ENCODE measurements at regions not wholly inside any gene's neighbourhood (a gene's known extent, or its start where the extent isn't known, plus 50 kb on each side); places are given as distances from the start of the nearest gene placed in this dataset.

DNA sequence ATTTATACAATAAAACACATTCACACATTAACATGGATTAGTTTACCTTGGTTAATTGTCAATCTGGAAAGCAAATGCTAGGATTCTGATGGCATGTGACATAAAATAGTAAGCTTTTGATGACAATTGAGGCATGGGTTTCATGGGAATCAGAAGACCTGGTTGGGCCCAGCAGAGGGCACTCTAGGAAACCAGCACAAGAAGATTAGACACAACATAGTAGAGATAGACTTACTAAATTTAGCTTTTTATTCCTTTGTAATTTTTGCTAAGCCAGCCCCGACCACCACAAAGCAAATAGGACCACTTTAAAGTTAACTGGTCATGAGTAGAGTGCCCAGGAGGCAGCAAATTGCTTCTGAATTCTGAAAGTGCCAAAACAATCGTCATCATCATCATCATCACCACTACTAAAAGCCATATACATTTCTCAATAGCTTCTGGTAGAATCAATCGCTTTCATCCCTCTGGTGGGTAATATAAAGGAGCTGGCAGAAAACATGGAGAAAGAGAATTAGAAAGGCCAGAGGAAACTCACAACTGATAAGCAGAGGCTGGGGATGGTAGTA is 163.2 kb downstream of the ARRDC3 start:
- peaks cover 23% of the 10 kb centered on the region for H3K4me1 ChIP-seq (replicated peaks; ENCODE audit: insufficient read depth)
- no peak overlapping the region for H3K4me3 ChIP-seq
- TF ChIP-seq, protein P1, sequence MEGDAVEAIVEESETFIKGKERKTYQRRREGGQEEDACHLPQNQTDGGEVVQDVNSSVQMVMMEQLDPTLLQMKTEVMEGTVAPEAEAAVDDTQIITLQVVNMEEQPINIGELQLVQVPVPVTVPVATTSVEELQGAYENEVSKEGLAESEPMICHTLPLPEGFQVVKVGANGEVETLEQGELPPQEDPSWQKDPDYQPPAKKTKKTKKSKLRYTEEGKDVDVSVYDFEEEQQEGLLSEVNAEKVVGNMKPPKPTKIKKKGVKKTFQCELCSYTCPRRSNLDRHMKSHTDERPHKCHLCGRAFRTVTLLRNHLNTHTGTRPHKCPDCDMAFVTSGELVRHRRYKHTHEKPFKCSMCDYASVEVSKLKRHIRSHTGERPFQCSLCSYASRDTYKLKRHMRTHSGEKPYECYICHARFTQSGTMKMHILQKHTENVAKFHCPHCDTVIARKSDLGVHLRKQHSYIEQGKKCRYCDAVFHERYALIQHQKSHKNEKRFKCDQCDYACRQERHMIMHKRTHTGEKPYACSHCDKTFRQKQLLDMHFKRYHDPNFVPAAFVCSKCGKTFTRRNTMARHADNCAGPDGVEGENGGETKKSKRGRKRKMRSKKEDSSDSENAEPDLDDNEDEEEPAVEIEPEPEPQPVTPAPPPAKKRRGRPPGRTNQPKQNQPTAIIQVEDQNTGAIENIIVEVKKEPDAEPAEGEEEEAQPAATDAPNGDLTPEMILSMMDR (conservative IDR thresholded peaks at IDR 0.05), result peak; percentile 52
- no peak for TF ChIP-seq EZH2 (IDR thresholded peaks at IDR 0.05; ENCODE audit: low read depth)
- no peaks in the 10 kb centered on the region for H3K9me2 ChIP-seq (ENCODE audit: insufficient read depth)
- H3K4me2 ChIP-seq, result peak overlapping the region; percentile 64
- ChIA-PET CTCF (interaction anchor here (0.6 to 1.7 kb wide), 4 partner anchors 12 to 353 kb away, joined by 3 to 14 read pairs (median 6); no protein-coding TSS in a partner anchor), POLR2A (ENCODE audit: unreplicated experiment) (interaction anchor here (0.6 kb wide), 1 partner anchor 13 kb away, joined by 3 read pairs; no protein-coding TSS in a partner anchor)
- H3K27ac ChIP-seq, result peak overlapping the region; percentile 62
- intact Hi-C loops (cut with micrococcal nuclease; ENCODE audit: unreplicated experiment), result loop anchor here (2.0 kb wide), 3 partner anchors 57 to 165 kb away; no protein-coding TSS in a partner anchor
- no peaks in the 10 kb centered on the region for H3K36me3 ChIP-seq (ENCODE audit: low read depth)
- peaks cover 23% of the 10 kb centered on the region for H3F3A ChIP-seq (ENCODE audit: insufficient read depth, low read depth)
- DNase-seq, result no peak
- no peaks in the 10 kb centered on the region for H3K27me3 ChIP-seq (ENCODE audit: insufficient read depth, low read depth)
- no peaks in the 10 kb centered on the region for H3K79me2 ChIP-seq (ENCODE audit: low read depth)
- H2AFZ ChIP-seq, result no peak overlapping the region
- no TSS peak for BruUV-seq (replicated peaks)
- no peaks in the 10 kb centered on the region for H4K20me1 ChIP-seq (ENCODE audit: insufficient read depth)
- H3K9me3 ChIP-seq (ENCODE audit: insufficient read depth, low read depth), result no peaks in the 10 kb centered on the region

DNA sequence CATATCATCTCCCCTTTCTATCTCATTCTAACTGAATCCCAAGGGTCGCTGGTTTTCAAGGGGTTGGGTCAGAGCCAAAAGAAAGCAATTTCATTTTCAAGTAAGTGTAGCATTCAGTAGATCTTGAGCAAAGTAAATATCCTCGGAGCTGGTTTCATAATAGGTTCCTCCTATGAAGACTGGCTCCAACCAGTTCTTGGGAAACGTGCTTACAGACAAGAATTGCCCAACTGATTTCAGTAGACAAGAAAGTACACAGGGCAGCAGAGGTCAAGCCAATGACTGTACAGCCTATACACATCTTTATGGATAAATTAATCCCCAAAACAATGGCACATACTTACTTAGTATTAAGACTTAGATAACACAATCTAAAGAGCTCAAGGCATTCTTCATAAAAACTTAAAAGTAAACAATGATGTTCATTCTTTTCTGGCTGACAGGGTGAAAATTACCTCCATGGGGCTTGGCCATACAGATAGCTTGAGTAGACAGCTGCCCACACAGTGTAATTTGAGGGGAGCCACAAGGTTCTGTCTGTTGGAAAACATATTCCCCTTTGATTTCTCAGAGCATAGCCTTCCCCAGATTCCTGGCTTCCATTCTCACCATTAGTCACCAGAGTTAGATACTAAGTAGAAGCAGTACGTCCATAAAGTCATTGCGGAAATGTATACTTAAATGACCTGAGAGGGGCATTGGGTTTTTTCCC is 163.9 kb downstream of the ARRDC3 start:
- Histone ChIP-seq H3K36me3 (ENCODE audit: low read depth) (no peaks in the 10 kb centered on the region), H3K4me2 (peak overlapping the region; percentile 64), H2AFZ (no peak overlapping the region), H3K9me3 (ENCODE audit: insufficient read depth, low read depth) (no peaks in the 10 kb centered on the region), H3K4me1 (replicated peaks; ENCODE audit: insufficient read depth) (peaks cover 23% of the 10 kb centered on the region), H4K20me1 (ENCODE audit: insufficient read depth) (no peaks in the 10 kb centered on the region), H3K4me3 (no peak overlapping the region; the same call in 1 of the 2 replicates), H3K79me2 (ENCODE audit: low read depth) (no peaks in the 10 kb centered on the region), H3K27me3 (ENCODE audit: insufficient read depth, low read depth) (no peaks in the 10 kb centered on the region), H3K9me2 (ENCODE audit: insufficient read depth) (no peaks in the 10 kb centered on the region), H3K27ac (peak overlapping the region; percentile 62), H3F3A (ENCODE audit: insufficient read depth, low read depth) (peaks cover 23% of the 10 kb centered on the region)
- intact Hi-C loops (cut with micrococcal nuclease; ENCODE audit: unreplicated experiment), result loop anchor here (2.0 kb wide), 3 partner anchors 56 to 166 kb away; no protein-coding TSS in a partner anchor
- POLR2A ChIA-PET (ENCODE audit: unreplicated experiment), result interaction anchor here (0.6 kb wide), 2 partner anchors 12 to 164 kb away, joined by 3 to 4 read pairs; partner anchors contain the start of gene ARRDC3
- CTCF ChIA-PET, result interaction anchor here (0.6 to 1.7 kb wide), 3 partner anchors 166 to 353 kb away, joined by 3 to 14 read pairs (median 4); no protein-coding TSS in a partner anchor
- BruUV-seq (replicated peaks), result no TSS peak
- peak; percentile 33 to 98 for DNase-seq
- TF ChIP-seq EZH2 (IDR thresholded peaks at IDR 0.05; ENCODE audit: low read depth), result no peak
- TF ChIP-seq, protein P1 (conservative IDR thresholded peaks at IDR 0.05), result no peak

DNA sequence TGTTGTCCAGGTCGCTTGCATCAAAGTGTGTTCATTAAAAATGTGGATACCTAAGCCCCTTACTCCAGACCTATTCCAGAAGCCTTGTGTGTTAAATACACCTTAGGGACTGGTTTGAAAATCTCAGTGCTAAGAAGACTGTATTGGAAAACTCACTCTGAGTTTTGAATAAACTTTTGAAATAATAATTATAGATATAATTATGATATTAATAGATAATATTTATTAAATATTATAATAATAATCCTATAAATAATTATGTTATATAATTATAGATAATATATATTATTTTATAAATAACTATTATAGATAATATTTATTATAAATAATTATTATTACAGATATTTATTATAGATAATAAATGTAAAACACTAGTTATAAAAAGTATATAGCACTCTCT is 165.3 kb downstream of the ARRDC3 start:
- peaks cover 25% of the 10 kb centered on the region for H3K4me1 ChIP-seq (replicated peaks; ENCODE audit: insufficient read depth)
- H3K9me2 ChIP-seq (ENCODE audit: insufficient read depth), result no peaks in the 10 kb centered on the region
- TF ChIP-seq, protein P1 (conservative IDR thresholded peaks at IDR 0.05), result no peak
- TF ChIP-seq EZH2 (IDR thresholded peaks at IDR 0.05; ENCODE audit: low read depth), result no peak
- no peak overlapping the region for H3K4me2 ChIP-seq
- no peaks in the 10 kb centered on the region for H3K36me3 ChIP-seq (ENCODE audit: low read depth)
- H4K20me1 ChIP-seq (ENCODE audit: insufficient read depth), result no peaks in the 10 kb centered on the region
- 0 out of 2 replicates have a peak, but pooled peaks cover 4% of the 10 kb centered on the region for H3K9me3 ChIP-seq (ENCODE audit: insufficient read depth, low read depth)
- no peaks in the 10 kb centered on the region for H3K79me2 ChIP-seq (ENCODE audit: low read depth)
- CTCF ChIA-PET, result no interaction called here
- no peak overlapping the region for H3K27ac ChIP-seq
- peaks cover 23% of the 10 kb centered on the region for H3F3A ChIP-seq (ENCODE audit: insufficient read depth, low read depth)
- H2AFZ ChIP-seq, result no peak overlapping the region
- BruUV-seq (replicated peaks), result no TSS peak
- intact Hi-C loops (cut with micrococcal nuclease; ENCODE audit: unreplicated experiment), result loop anchor here (2.0 kb wide), 3 partner anchors 55 to 167 kb away; no protein-coding TSS in a partner anchor
- H3K27me3 ChIP-seq (ENCODE audit: insufficient read depth, low read depth), result no peaks in the 10 kb centered on the region
- no peak for DNase-seq
- no peak overlapping the region for H3K4me3 ChIP-seq
- POLR2A ChIA-PET (ENCODE audit: unreplicated experiment), result interaction anchor here (0.5 kb wide), 1 partner anchor 168 kb away, joined by 4 read pairs; no protein-coding TSS in a partner anchor
